T-helper 2 cell treated with Interferon-gamma antibody and Interleukin-4, amounts not matched to agents 5 μg/mL and 100 μg/mL, for 36 hours (primary cell): ENCODE measurements at regions not wholly inside any gene's neighbourhood (a gene's known extent, or its start where the extent isn't known, plus 50 kb on each side); places are given as distances from the start of the nearest gene placed in this dataset.
"Not testable (repeated sequence)": the region's sequence is repeated elsewhere in the genome, so short reads cannot be mapped to it uniquely, and the experiment has no call there.

Experiments
- DNase-seq: peaks from one replicate; pipeline ENCODE4 v3.0.0; 2021; ENCODE audit warnings: low spot score
- H3K27ac Mint-ChIP-seq: one replicate; pipeline ENCODE4 v1.8.0; 2021; ENCODE audit warnings: mild to moderate bottlenecking, mixed read lengths
- H3K27me3 Mint-ChIP-seq: one replicate; pipeline ENCODE4 v1.8.0; 2021; ENCODE audit warnings: low read depth, mixed read lengths
- H3K36me3 Mint-ChIP-seq: one replicate; pipeline ENCODE4 v1.8.0; 2021; ENCODE audit warnings: low read depth, mixed read lengths
- H3K4me1 Mint-ChIP-seq: one replicate; pipeline ENCODE4 v1.8.0; 2021; ENCODE audit warnings: low read depth, mixed read lengths
- H3K4me3 Mint-ChIP-seq: one replicate; pipeline ENCODE4 v1.8.0; 2022; ENCODE audit warnings: mild to moderate bottlenecking, moderate library complexity, mixed read lengths
- H3K9me3 Mint-ChIP-seq: one replicate; pipeline ENCODE4 v1.8.0; 2021; ENCODE audit warnings: mixed read lengths

- no peak for DNase-seq
- Mint-ChIP-seq H3K27ac (no peak overlapping the region), H3K4me1 (no peaks in the 10 kb centered on the region), H3K4me3 (no peak overlapping the region), H3K9me3 (no peaks in the 10 kb centered on the region), H3K36me3 (no peaks in the 10 kb centered on the region), H3K27me3 (no peaks in the 10 kb centered on the region)
Measured at GRCh38 chr5:101244621-101245020, 341.5 kb upstream of the ST8SIA4 start.

- H3K27ac Mint-ChIP-seq: no peak overlapping the region
- no peak overlapping the region for H3K4me3 Mint-ChIP-seq
- no peaks in the 10 kb centered on the region for H3K9me3 Mint-ChIP-seq
- H3K27me3 Mint-ChIP-seq: no peaks in the 10 kb centered on the region
- DNase-seq: no peak
- no peaks in the 10 kb centered on the region for H3K4me1 Mint-ChIP-seq
- no peaks in the 10 kb centered on the region for H3K36me3 Mint-ChIP-seq
Measured at GRCh38 chr5:101212942-101213514, 309.9 kb upstream of the ST8SIA4 start.

GRCh38 chr5:101206534-101206933 lies 303.5 kb upstream of the ST8SIA4 start:
- no peak for DNase-seq
- no peaks in the 10 kb centered on the region for H3K4me1 Mint-ChIP-seq
- H3K27me3 Mint-ChIP-seq: no peaks in the 10 kb centered on the region
- no peak overlapping the region for H3K4me3 Mint-ChIP-seq
- no peaks in the 10 kb centered on the region for H3K36me3 Mint-ChIP-seq
- H3K27ac Mint-ChIP-seq: no peak overlapping the region
- no peaks in the 10 kb centered on the region for H3K9me3 Mint-ChIP-seq

GRCh38 chr5:101205065-101205464 lies 302.0 kb upstream of the ST8SIA4 start:
- not testable (repeated sequence) for H3K4me1 Mint-ChIP-seq, DNase-seq, H3K9me3 Mint-ChIP-seq, H3K36me3 Mint-ChIP-seq, H3K4me3 Mint-ChIP-seq, H3K27ac Mint-ChIP-seq, H3K27me3 Mint-ChIP-seq

- not testable (repeated sequence) for H3K9me3 Mint-ChIP-seq, H3K27me3 Mint-ChIP-seq, H3K4me3 Mint-ChIP-seq, DNase-seq, H3K4me1 Mint-ChIP-seq, H3K36me3 Mint-ChIP-seq, H3K27ac Mint-ChIP-seq
Measured at GRCh38 chr5:101180365-101180764, 277.3 kb upstream of the ST8SIA4 start.

- Mint-ChIP-seq H3K4me1 (no peaks in the 10 kb centered on the region), H3K4me3 (no peak overlapping the region), H3K27ac (no peak overlapping the region), H3K9me3 (no peaks in the 10 kb centered on the region), H3K36me3 (no peaks in the 10 kb centered on the region), H3K27me3 (no peaks in the 10 kb centered on the region)
- DNase-seq: no peak
Measured at GRCh38 chr5:101176605-101177004, 273.5 kb upstream of the ST8SIA4 start.

GRCh38 chr5:101174981-101175380 lies 271.9 kb upstream of the ST8SIA4 start:
- no peak for DNase-seq
- Mint-ChIP-seq H3K4me3 (no peak overlapping the region), H3K27ac (no peak overlapping the region), H3K36me3 (no peaks in the 10 kb centered on the region), H3K9me3 (no peaks in the 10 kb centered on the region), H3K4me1 (no peaks in the 10 kb centered on the region), H3K27me3 (no peaks in the 10 kb centered on the region)

GRCh38 chr5:101163088-101163487 lies 260.0 kb upstream of the ST8SIA4 start:
- Mint-ChIP-seq H3K27me3 (no peaks in the 10 kb centered on the region), H3K9me3 (no peaks in the 10 kb centered on the region), H3K4me3 (no peak overlapping the region), H3K4me1 (no peaks in the 10 kb centered on the region), H3K27ac (no peak overlapping the region), H3K36me3 (no peaks in the 10 kb centered on the region)
- DNase-seq: no peak

- Mint-ChIP-seq H3K36me3 (no peaks in the 10 kb centered on the region), H3K27me3 (no peaks in the 10 kb centered on the region)
- DNase-seq: no peak
Measured at GRCh38 chr5:101160002-101160401, 256.9 kb upstream of the ST8SIA4 start.

GRCh38 chr5:101159006-101159405 lies 255.9 kb upstream of the ST8SIA4 start:
- H3K9me3 Mint-ChIP-seq: no peaks in the 10 kb centered on the region
- DNase-seq: no peak
- H3K27ac Mint-ChIP-seq: no peak overlapping the region
- no peaks in the 10 kb centered on the region for H3K36me3 Mint-ChIP-seq
- H3K4me1 Mint-ChIP-seq: no peaks in the 10 kb centered on the region
- no peak overlapping the region for H3K4me3 Mint-ChIP-seq
- no peaks in the 10 kb centered on the region for H3K27me3 Mint-ChIP-seq

More at GRCh38 chr5:101160002-101160401, 256.9 kb upstream of the ST8SIA4 start:
- Mint-ChIP-seq H3K4me3 (no peak overlapping the region), H3K9me3 (no peaks in the 10 kb centered on the region), H3K27ac (no peak overlapping the region), H3K4me1 (no peaks in the 10 kb centered on the region)

GRCh38 chr5:101153526-101153925 lies 250.4 kb upstream of the ST8SIA4 start:
- Mint-ChIP-seq H3K9me3 (no peaks in the 10 kb centered on the region), H3K4me1 (no peaks in the 10 kb centered on the region), H3K27ac (no peak overlapping the region), H3K36me3 (no peaks in the 10 kb centered on the region), H3K27me3 (no peaks in the 10 kb centered on the region), H3K4me3 (no peak overlapping the region)
- DNase-seq: no peak

- Mint-ChIP-seq H3K9me3 (no peaks in the 10 kb centered on the region), H3K4me3 (no peak overlapping the region), H3K27me3 (no peaks in the 10 kb centered on the region), H3K27ac (no peak overlapping the region), H3K36me3 (no peaks in the 10 kb centered on the region), H3K4me1 (no peaks in the 10 kb centered on the region)
- no peak for DNase-seq
Measured at GRCh38 chr5:101143526-101143925, 240.4 kb upstream of the ST8SIA4 start.

GRCh38 chr5:101142102-101142501 lies 239.0 kb upstream of the ST8SIA4 start:
- DNase-seq: no peak
- H3K4me1 Mint-ChIP-seq: no peaks in the 10 kb centered on the region
- H3K4me3 Mint-ChIP-seq: no peak overlapping the region
- H3K9me3 Mint-ChIP-seq: no peaks in the 10 kb centered on the region
- no peaks in the 10 kb centered on the region for H3K27me3 Mint-ChIP-seq
- H3K36me3 Mint-ChIP-seq: no peaks in the 10 kb centered on the region
- no peak overlapping the region for H3K27ac Mint-ChIP-seq

GRCh38 chr5:101136454-101136853 lies 233.4 kb upstream of the ST8SIA4 start:
- H3K27ac Mint-ChIP-seq: no peak overlapping the region
- DNase-seq: no peak
- H3K27me3 Mint-ChIP-seq: no peaks in the 10 kb centered on the region
- H3K4me3 Mint-ChIP-seq: no peak overlapping the region
- no peaks in the 10 kb centered on the region for H3K36me3 Mint-ChIP-seq
- H3K9me3 Mint-ChIP-seq: no peaks in the 10 kb centered on the region
- H3K4me1 Mint-ChIP-seq: no peaks in the 10 kb centered on the region

GRCh38 chr5:101123363-101123762 lies 220.3 kb upstream of the ST8SIA4 start:
- no peak for DNase-seq
- peaks cover 3% of the 10 kb centered on the region for H3K27me3 Mint-ChIP-seq
- H3K9me3 Mint-ChIP-seq: no peaks in the 10 kb centered on the region
- H3K36me3 Mint-ChIP-seq: no peaks in the 10 kb centered on the region
- no peak overlapping the region for H3K27ac Mint-ChIP-seq
- H3K4me3 Mint-ChIP-seq: no peak overlapping the region
- H3K4me1 Mint-ChIP-seq: no peaks in the 10 kb centered on the region
